Breast epithelium (tissue), 4 donors: ENCODE measurements at regions not wholly inside any gene's neighbourhood (a gene's known extent, or its start where the extent isn't known, plus 50 kb on each side); places are given as distances from the start of the nearest gene placed in this dataset.
A peak's percentile ranks its signal among the peaks of the same experiment; 100 is the strongest.

Experiments
- DNase-seq, 2 donors: peaks; one replicate each; pipeline ENCODE4 v3.0.0-alpha.2; 2019; ENCODE audit warnings: low spot score in 2 of 2
- H3K27ac ChIP-seq, 2 donors: fragments of 200-600 bp; sonication (generic) in 1 of 2; one replicate each; pipeline ENCODE4 v1.5.1; 2016 to 2019; ENCODE audit warnings: mild to moderate bottlenecking in 1 of 2
- H3K27me3 ChIP-seq, 2 donors: fragments of 200-600 bp; sonication (generic) in 1 of 2; one replicate each; pipeline versions ENCODE4 v1.5.1 to v1.6.0; 2017 to 2019; ENCODE audit warnings: control low read depth in 1 of 2, mild to moderate bottlenecking in 1 of 2
- H3K36me3 ChIP-seq: fragments of 200-600 bp; one replicate; pipeline ENCODE4 v1.5.1; 2019
- H3K4me1 ChIP-seq, 2 donors: fragments of 200-600 bp; sonication (generic); one replicate each; pipeline ENCODE4 v1.5.1; 2016 to 2019; ENCODE audit warnings: control low read depth in 1 of 2
- H3K4me3 ChIP-seq, 3 donors: fragments of 200-600 bp; sonication (generic); 1 replicate in 2 of 3; 2 replicates in 1 of 3; pipeline ENCODE4 v1.5.1; 2016 to 2019; ENCODE audit warnings: mild to moderate bottlenecking in 3 of 3, moderate library complexity in 2 of 3
- H3K9me3 ChIP-seq, 2 donors: fragments of 200-600 bp; sonication (generic) in 1 of 2; one replicate each; pipeline ENCODE4 v1.5.1; 2016 to 2019; ENCODE audit warnings: control low read depth in 1 of 2
- CTCF ChIP-seq, 3 donors: fragments of 450-650 bp; IDR thresholded peaks; one replicate each; pipeline ENCODE4 v1.5.1; 2016 to 2017; ENCODE audit warnings: antibody characterized with exemption in 3 of 3, mild to moderate bottlenecking in 3 of 3, moderate library complexity in 3 of 3
- POLR2A ChIP-seq: fragments of 450-650 bp; IDR thresholded peaks from one replicate; pipeline ENCODE4 v1.6.1; 2016; ENCODE audit warnings: antibody characterized with exemption, mild to moderate bottlenecking, moderate library complexity
- POLR2AphosphoS5 ChIP-seq, 3 donors: sonication (generic); formaldehyde crosslinking; IDR thresholded peaks; one replicate each; pipeline ENCODE4 v1.6.1; 2017; ENCODE audit warnings: antibody characterized with exemption in 3 of 3
- intact Hi-C: fragments of 100-400 bp; cut with DNase I; formaldehyde crosslinking; loops from one replicate; pipeline ENCODE4 v1.15.1; 2023; ENCODE audit warnings: low total_unique reads

- TF ChIP-seq POLR2AphosphoS5 (IDR thresholded peaks at IDR 0.05) = peak in 1 of 3 donors; percentile 82
- peak in 1 of 3 donors; percentile 19 for TF ChIP-seq CTCF (IDR thresholded peaks at IDR 0.05)
- no peak for TF ChIP-seq POLR2A
- peak overlapping the region; percentile 69 to 74 for H3K27ac ChIP-seq
These were observed 141.4 kb upstream of the GSE1 start for GRCh38 chr16:85471469-85472431.

DNA sequence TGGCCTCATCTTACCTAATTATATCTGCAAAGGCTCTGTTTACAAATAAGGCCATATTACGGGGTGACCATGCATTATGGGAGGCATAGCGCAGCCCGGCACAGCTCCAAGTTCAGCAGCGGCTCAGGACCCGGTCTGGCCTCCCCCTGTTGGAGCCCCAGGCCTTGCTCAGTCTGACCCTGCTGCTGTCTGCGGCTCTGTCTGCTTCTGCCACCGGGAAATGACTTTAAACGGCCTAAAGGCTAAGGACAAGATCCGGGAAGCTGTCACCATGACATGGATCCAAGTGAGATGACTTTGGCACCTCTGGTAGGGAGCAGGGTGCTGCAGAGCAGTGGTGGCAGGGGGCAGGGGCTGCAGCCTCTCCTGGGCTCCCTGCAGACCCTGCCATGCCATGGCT, 140.6 kb upstream of the GSE1 start:
- Histone ChIP-seq H3K9me3 (no peaks in the 10 kb centered on the region), H3K27me3 (no peaks in the 10 kb centered on the region), H3K36me3 (no peaks in the 10 kb centered on the region), H3K4me3 (no peak overlapping the region), H3K4me1 (no peaks in the 10 kb centered on the region), H3K27ac (peak overlapping the region; percentile 69 to 74)
- DNase-seq = no peak
- intact Hi-C loops = no loop called here
- no peak for TF ChIP-seq POLR2AphosphoS5 (IDR thresholded peaks at IDR 0.05)

More at GRCh38 chr16:85471469-85472431, 141.4 kb upstream of the GSE1 start:
- H3K27me3 ChIP-seq = no peaks in the 10 kb centered on the region
- DNase-seq = peak in 1 of 2 donors; percentile 82
- H3K4me3 ChIP-seq = no peak overlapping the region
- no peaks in the 10 kb centered on the region for H3K4me1 ChIP-seq
- intact Hi-C loops = no loop called here
- H3K9me3 ChIP-seq = no peaks in the 10 kb centered on the region
- H3K36me3 ChIP-seq = no peaks in the 10 kb centered on the region

DNA sequence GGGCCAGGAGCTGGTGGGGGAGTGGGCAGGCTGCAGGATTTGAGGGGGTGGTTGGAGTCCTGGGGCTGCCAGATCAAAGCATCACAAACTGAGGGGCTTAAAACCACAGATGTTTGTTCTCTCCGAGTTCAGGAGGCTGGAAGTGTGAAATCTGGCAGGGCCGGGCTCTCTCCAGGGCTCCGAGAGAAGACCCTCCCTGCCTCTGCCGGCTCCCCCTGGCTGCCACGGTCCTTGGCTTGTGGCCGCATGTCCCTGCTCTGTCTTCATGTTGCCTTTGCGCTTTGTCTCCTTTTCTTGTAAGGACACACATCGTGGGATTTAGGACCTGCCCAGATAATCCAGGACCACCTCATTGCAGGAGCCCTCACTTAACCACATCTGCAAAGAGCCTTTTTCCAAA, 139.8 kb upstream of the GSE1 start:
- intact Hi-C loops = no loop called here
- no peaks in the 10 kb centered on the region for H3K27me3 ChIP-seq
- no peak overlapping the region for H3K27ac ChIP-seq
- H3K36me3 ChIP-seq = no peaks in the 10 kb centered on the region
- no peak for TF ChIP-seq POLR2A
- H3K4me1 ChIP-seq = no peaks in the 10 kb centered on the region
- H3K4me3 ChIP-seq = no peak overlapping the region
- H3K9me3 ChIP-seq = no peaks in the 10 kb centered on the region
- DNase-seq = no peak

DNA sequence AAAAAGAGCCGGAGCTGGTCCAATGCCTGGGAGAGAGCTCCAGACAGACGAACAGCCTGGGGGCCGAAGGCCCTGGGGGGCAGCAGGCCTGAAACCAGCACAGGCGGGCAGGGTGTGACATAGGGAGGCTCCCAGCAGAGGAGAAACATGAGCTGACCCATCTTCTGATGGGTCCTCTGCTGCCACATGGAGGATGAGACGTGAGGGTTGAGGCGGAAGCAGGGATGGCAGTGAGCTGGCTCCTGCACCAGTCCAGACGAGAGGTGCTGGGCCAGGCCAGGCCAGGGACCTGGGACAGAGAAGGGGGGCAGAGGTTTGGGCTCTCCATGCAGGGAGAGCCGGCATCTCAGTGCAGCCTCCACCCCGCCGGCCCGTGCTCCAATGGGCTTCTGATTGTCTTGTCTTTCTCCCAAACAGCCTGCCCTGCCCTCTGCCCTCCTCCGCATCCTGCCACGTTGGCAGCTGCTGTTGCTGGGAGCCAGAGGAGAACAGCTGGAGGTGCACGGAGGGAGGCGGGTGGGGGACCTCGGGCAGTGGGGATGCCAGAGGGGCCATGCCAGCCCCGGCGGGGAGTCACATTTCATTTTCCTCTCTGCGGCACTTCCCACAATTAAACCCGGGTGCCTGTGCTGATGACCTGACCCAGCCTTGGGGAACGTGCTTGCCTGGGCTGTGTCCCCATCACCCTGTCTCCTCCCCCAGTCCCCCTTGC, 139.1 kb upstream of the GSE1 start:
- TF ChIP-seq CTCF (IDR thresholded peaks at IDR 0.05) (no peak), POLR2A (no peak), POLR2AphosphoS5 (IDR thresholded peaks at IDR 0.05) (no peak)
- intact Hi-C loops = no loop called here
- no peak overlapping the region for H3K27ac ChIP-seq
- H3K4me3 ChIP-seq = no peak overlapping the region
- H3K27me3 ChIP-seq = no peaks in the 10 kb centered on the region
- no peak for DNase-seq
- H3K9me3 ChIP-seq = no peaks in the 10 kb centered on the region
- H3K4me1 ChIP-seq = no peaks in the 10 kb centered on the region
- H3K36me3 ChIP-seq = no peaks in the 10 kb centered on the region

DNA sequence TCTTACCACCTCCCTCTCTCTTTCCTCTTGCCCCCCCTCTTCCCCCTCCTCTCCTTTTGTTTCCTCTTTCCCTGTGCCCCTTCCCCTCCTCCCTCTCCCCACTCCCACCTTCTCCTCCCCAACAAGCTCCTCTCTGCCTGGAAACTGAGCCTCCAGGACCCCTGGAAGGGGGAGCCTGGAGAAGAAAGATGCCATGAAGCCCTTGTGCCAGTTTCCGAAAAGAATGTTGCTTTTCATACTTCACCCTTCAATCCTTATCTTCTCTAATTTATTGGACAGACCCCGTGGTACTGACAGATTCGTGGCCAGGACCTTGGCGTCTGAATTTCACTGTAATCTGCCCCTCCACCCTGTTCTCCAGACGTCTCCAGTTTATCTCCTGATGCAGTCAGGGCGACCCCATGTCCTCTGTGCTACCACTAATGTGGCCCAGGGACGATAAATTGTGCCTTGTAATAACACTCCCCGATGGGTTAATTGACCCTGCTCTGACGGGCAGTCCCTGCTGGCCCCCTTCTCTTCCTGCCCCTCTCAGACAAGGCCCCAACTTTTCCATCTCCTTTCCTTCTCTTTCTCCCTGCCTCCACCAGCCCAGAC, 138.4 kb upstream of the GSE1 start:
- Histone ChIP-seq H3K9me3 (no peaks in the 10 kb centered on the region), H3K4me3 (no peak overlapping the region), H3K36me3 (no peaks in the 10 kb centered on the region), H3K27me3 (no peaks in the 10 kb centered on the region), H3K27ac (no peak overlapping the region), H3K4me1 (no peaks in the 10 kb centered on the region)
- intact Hi-C loops = no loop called here
- no peak for DNase-seq
- no peak for TF ChIP-seq CTCF (IDR thresholded peaks at IDR 0.05)
- TF ChIP-seq POLR2AphosphoS5 (IDR thresholded peaks at IDR 0.05) = no peak
- TF ChIP-seq POLR2A = no peak
